ENCODE measurements at regions not wholly inside any gene's neighbourhood (a gene's known extent, or its start where the extent isn't known, plus 50 kb on each side); places are given as distances from the start of the nearest gene placed in this dataset.
"Not testable (repeated sequence)": the region's sequence is repeated elsewhere in the genome, so short reads cannot be mapped to it uniquely, and the experiment has no call there.

DNA sequence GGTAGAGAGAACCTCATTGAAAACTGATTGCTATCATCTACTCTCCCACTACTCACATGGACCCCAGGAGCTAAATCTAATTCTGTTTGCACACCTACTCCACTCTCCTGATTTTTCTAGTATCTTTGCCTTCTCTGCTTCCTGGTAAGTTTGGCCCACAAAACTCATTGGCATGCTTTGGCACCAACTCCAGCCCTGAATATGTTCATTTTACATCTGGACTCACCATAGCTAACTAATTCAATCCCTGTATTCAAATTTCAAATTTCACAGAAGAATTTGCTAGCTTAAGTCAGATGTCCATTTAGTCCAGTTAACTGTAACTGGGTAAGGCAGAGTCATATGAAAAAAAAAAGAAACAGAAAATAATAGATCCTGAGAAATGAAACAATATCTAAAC is 442.1 kb downstream of the SUCLG1 start:
- Mint-ChIP-seq H3K4me3 (no peak overlapping the region), H3K36me3 (ENCODE audit: low read depth) (no peaks in the 10 kb centered on the region), H3K4me1 (no peaks in the 10 kb centered on the region), H3K27me3 (no peaks in the 10 kb centered on the region), H3K9me3 (no peaks in the 10 kb centered on the region), H3K27ac (no peak overlapping the region)
- intact Hi-C loops (cut with micrococcal nuclease), result no loop called here
- DNase-seq, result no peak

DNA sequence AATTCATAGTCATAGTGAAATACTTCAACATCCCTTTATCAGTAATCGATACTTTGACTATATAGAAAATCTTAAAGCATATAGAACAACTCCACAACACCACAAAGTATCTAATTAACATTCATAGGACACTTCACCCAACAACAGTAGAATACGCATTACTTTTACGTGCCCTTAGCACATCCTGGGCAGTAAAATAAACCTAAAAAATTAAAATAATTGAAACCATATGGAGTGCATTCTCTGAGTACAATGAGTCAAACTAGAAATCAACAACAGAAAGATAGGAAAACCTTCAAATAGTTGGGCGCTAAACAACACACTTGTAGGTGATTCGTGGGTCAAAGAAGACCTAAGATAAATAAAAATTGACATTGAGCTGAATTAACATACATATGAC is 442.9 kb downstream of the SUCLG1 start:
- peaks cover 2% of the 10 kb centered on the region for H3K27me3 Mint-ChIP-seq
- no peaks in the 10 kb centered on the region for H3K4me1 Mint-ChIP-seq
- no peaks in the 10 kb centered on the region for H3K36me3 Mint-ChIP-seq (ENCODE audit: low read depth)
- no peak overlapping the region for H3K27ac Mint-ChIP-seq
- DNase-seq, result no peak
- no peak overlapping the region for H3K4me3 Mint-ChIP-seq
- intact Hi-C loops (cut with micrococcal nuclease), result no loop called here
- H3K9me3 Mint-ChIP-seq, result no peaks in the 10 kb centered on the region

DNA sequence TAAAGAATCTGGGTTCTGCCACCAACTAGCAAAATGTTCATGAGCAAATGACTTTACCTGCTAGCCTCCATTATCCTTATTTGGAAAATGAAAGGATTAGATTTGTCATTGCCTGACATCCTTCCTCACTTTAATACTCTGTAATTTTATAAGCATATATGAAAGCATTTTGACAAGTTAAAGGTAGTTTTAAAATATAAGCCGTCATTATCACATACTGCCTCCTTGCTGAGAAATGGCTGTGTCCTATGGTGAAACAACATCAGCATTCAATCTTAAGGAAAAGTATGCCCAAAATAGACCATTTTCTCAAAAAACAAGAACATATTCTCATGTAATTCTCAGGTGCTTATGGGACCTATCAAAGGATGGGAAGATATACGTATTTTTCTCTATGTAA is 461.2 kb downstream of the SUCLG1 start:
- Mint-ChIP-seq H3K27ac (no peak overlapping the region), H3K4me3 (no peak overlapping the region), H3K9me3 (no peaks in the 10 kb centered on the region), H3K27me3 (peaks cover 1% of the 10 kb centered on the region), H3K36me3 (ENCODE audit: low read depth) (no peaks in the 10 kb centered on the region), H3K4me1 (no peaks in the 10 kb centered on the region)
- intact Hi-C loops (cut with micrococcal nuclease), result no loop called here
- DNase-seq, result no peak

DNA sequence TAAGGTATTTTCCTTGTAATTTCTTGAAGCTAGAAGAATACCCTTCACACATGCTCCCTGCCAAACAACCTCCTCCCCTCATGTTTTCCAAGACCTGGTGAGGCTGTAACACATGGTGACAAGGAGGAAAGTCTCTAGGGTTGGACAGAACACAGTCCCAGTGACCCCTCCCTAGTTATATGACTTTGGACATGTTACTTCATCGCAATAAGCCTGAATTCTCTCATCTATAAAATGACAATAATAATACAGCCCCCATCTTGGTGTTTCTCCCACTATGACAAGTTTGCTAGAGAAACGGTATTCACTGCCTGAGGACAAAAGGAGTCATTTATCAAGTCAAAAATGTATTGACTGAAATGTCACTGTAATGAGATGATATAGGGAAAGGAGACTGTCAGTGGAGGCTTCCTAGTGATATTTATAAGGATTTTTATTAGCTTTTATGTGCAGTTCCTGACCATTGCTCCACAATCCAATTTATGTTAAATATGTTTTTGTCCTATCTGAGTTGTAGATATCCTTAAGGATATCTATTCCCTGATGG is 464.4 kb downstream of the SUCLG1 start:
- Mint-ChIP-seq H3K4me1 (no peaks in the 10 kb centered on the region), H3K27me3 (peaks cover 1% of the 10 kb centered on the region), H3K4me3 (no peak overlapping the region), H3K9me3 (peaks cover 4% of the 10 kb centered on the region), H3K36me3 (ENCODE audit: low read depth) (no peaks in the 10 kb centered on the region), H3K27ac (no peak overlapping the region)
- intact Hi-C loops (cut with micrococcal nuclease), result no loop called here
- no peak for DNase-seq

DNA sequence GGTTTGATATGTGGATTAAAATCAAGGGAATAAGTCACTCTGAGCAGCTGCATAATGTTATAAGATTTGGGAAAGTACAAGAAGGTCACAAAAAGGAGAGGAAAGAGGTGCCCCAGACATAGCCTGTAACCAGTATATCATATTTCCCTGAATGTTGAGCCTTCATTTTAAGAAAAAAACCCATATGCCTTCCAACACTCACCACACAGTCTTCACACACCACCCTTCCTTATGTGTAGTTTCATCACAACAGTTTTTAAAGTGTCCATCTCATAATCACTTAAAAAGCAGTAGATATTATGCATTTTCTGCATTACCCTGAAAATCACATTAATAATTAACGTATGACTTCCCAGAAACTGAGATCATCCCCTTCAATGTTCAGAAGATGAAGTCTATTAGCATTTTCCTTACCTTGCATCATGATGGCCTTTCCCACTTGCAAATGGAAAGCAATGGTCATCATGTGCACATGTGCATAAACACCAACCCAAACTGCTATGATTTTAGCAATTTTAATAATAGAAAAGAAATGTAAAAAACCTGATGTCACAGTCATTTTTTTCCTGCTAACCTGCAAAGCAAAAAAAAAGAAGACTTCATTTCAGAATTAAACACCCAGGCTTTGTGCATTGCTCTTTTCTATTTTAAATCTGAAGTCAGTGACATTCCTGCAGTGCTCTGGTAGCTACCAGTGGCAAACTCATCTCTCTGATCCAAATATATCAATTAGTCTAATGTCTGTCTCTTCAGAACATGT is 465.0 kb downstream of the SUCLG1 start:
- Mint-ChIP-seq H3K27ac (no peak overlapping the region), H3K4me1 (no peaks in the 10 kb centered on the region), H3K36me3 (ENCODE audit: low read depth) (no peaks in the 10 kb centered on the region), H3K4me3 (no peak overlapping the region), H3K9me3 (peaks cover 4% of the 10 kb centered on the region), H3K27me3 (peaks cover 1% of the 10 kb centered on the region)
- intact Hi-C loops (cut with micrococcal nuclease), result no loop called here
- DNase-seq, result no peak

DNA sequence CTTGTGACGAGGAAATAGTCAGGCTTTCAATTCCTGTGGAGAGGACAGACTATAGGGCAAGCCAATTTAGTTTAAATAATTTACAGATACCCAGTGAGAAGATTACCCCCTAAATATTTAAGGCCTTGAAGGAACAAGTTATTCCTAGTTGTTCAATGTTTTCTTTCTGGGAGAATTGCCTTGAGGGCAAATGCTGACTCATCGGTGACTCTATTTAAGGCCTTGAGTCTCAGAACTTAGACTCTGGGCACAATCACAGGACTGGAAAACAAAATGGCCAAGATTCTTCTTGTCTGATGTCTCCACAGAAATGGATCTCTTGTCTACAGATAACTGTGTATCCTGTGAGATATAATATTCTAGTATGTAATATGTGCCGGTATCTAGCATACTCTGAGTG is 467.1 kb downstream of the SUCLG1 start:
- Mint-ChIP-seq H3K36me3 (ENCODE audit: low read depth) (no peaks in the 10 kb centered on the region), H3K4me3 (no peak overlapping the region), H3K4me1 (no peaks in the 10 kb centered on the region), H3K27me3 (peaks cover 1% of the 10 kb centered on the region), H3K9me3 (peaks cover 4% of the 10 kb centered on the region), H3K27ac (no peak overlapping the region)
- no peak for DNase-seq
- intact Hi-C loops (cut with micrococcal nuclease), result no loop called here

DNA sequence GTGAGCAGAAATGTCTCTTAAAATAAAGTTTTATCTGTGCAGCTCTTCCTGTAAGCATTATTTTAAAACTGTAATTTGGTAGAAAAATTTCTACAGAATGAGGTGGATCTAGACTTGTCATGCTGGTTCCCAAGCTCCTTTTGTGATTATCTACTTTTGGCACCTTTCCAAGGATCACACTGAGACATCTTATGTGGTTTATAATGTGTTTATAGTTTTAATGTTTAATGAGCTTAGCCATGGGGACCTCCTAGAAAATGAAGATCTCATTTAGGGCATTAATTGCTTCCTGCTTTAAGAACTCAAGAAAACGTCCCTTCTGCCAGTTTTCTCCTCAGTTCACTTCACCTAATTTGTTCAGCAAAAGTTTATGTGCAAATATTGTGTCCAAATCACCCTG is 468.4 kb downstream of the SUCLG1 start:
- H3K4me3 Mint-ChIP-seq, result no peak overlapping the region
- no peak for DNase-seq
- H3K27ac Mint-ChIP-seq, result no peak overlapping the region
- peaks cover 1% of the 10 kb centered on the region for H3K27me3 Mint-ChIP-seq
- peaks cover 4% of the 10 kb centered on the region for H3K9me3 Mint-ChIP-seq
- H3K4me1 Mint-ChIP-seq, result no peaks in the 10 kb centered on the region
- no peaks in the 10 kb centered on the region for H3K36me3 Mint-ChIP-seq (ENCODE audit: low read depth)
- intact Hi-C loops (cut with micrococcal nuclease), result no loop called here

DNA sequence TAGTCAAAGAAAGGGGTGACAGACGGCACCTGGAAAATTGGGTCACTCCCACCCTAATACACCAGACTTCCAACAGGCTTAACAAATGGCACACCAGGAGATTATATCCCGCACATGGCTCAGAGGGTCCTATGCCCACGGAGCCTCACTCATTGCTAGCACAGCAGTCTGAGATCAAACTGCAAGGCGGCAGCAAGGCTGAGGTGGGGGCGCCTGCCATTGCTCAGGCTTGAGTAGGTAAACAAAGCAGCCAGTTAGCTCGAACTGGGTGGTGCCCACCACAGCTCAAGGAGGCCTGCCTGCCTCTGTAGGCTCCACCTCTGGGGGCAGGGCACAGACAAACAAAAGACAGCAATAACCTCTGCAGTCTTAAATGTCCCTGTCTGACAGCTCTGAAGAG is 482.5 kb downstream of the SUCLG1 start:
- H3K4me3 Mint-ChIP-seq; intact Hi-C loops (cut with micrococcal nuclease); H3K27me3 Mint-ChIP-seq; H3K27ac Mint-ChIP-seq; H3K9me3 Mint-ChIP-seq; DNase-seq; H3K36me3 Mint-ChIP-seq (ENCODE audit: low read depth); H3K4me1 Mint-ChIP-seq: not testable (repeated sequence)

DNA sequence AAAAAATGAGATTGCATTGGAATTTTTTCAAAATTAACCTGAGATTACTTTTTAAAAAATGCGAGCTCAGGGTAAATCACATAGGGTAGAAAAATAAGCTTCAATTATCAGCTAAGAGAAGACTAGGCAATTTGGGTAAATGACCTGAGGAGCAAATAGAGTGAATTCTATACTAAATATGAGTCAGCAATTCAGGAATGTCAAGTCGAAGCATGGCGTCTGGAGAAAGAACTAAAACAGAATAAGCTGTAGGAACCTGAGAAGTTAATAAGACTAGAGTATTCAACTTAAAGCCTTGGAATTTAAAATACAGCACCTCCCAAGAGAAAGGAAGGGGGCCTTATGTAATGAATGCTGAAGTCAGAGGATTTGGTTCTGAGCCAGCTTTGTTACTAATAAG is 487.0 kb downstream of the SUCLG1 start:
- Mint-ChIP-seq H3K9me3 (no peaks in the 10 kb centered on the region), H3K27me3 (no peaks in the 10 kb centered on the region), H3K4me3 (no peak overlapping the region), H3K27ac (no peak overlapping the region), H3K36me3 (ENCODE audit: low read depth) (no peaks in the 10 kb centered on the region), H3K4me1 (no peaks in the 10 kb centered on the region)
- intact Hi-C loops (cut with micrococcal nuclease), result no loop called here
- DNase-seq, result no peak

DNA sequence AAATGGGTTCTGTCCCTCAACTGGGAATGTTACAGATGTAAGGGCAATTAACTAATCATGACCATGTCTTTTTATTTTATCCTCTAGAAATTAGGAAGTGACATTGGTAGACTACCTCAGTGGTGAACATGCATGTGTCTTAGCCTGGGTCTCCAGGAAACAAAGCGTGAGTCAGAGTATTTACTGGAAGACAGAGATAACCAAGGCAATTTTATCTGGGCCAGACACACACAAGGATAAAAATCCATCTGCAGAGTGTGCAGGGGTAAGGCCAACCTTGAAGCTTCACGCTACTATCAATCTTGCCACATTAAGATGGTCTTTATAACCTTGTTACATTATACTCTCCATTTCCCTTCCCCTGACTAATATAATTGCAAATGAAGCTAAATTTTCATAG is 487.5 kb downstream of the SUCLG1 start:
- H3K4me3 Mint-ChIP-seq, result no peak overlapping the region
- H3K27me3 Mint-ChIP-seq, result no peaks in the 10 kb centered on the region
- intact Hi-C loops (cut with micrococcal nuclease), result no loop called here
- no peaks in the 10 kb centered on the region for H3K9me3 Mint-ChIP-seq
- no peaks in the 10 kb centered on the region for H3K4me1 Mint-ChIP-seq
- H3K27ac Mint-ChIP-seq, result no peak overlapping the region
- no peak for DNase-seq
- H3K36me3 Mint-ChIP-seq (ENCODE audit: low read depth), result no peaks in the 10 kb centered on the region

DNA sequence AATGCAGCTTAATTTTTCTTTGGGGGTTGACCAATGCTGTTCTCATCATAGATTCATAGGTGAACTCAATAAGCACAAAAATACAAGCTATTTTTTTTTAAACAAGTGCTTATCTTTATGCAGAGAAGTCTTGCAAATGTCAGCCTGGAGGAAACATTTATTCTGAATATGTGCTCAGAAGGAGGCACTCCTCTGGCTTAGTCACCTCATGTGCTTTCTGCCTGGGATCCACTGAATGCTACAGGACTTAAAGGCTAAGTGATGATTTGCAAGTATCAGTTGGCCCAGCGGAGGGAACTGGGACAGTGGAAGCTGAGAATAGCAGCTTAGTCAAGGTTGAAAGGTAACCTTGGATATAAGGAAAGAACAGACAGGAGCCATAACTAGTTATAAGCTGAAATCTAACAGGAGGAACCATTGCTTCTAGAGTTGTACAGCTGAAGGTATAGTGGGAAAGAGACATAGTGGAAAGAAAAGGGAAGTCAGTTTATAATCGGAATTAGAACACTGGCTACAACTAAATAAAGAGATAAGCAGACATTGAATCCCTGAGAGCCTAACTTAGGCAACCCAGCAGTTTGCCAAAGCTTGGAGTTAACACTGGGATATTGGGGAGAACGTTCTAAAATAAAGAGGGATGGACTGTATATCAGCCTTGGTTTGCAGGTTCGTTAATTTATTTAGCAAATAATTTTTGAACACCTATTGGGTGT is 488.7 kb downstream of the SUCLG1 start:
- Mint-ChIP-seq H3K27ac (no peak overlapping the region), H3K4me3 (no peak overlapping the region), H3K36me3 (ENCODE audit: low read depth) (no peaks in the 10 kb centered on the region), H3K27me3 (no peaks in the 10 kb centered on the region), H3K4me1 (no peaks in the 10 kb centered on the region), H3K9me3 (no peaks in the 10 kb centered on the region)
- no peak for DNase-seq
- intact Hi-C loops (cut with micrococcal nuclease), result no loop called here

DNA sequence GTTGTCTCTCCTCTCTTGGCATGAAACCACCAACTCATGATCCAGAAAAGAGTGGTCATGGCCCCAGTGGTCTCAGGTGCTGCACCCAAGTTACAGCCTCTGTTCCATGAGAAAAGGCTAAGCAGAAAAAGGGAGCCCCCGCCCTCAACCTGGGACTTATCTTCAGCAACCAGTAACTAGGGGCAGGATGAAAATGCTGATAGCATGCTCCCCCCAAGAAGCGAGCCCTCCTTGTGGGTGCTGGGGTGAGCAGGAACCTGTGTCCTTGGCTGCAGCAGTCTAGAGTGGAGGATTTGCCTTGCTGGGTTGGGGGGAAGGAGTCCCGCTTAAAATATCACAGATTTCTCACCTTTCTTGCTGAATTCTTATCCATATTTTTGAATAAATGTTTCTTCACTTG is 490.0 kb downstream of the SUCLG1 start:
- H3K4me3 Mint-ChIP-seq, result no peak overlapping the region
- intact Hi-C loops (cut with micrococcal nuclease), result no loop called here
- H3K9me3 Mint-ChIP-seq, result no peaks in the 10 kb centered on the region
- no peaks in the 10 kb centered on the region for H3K4me1 Mint-ChIP-seq
- H3K27ac Mint-ChIP-seq, result no peak overlapping the region
- DNase-seq, result no peak
- no peaks in the 10 kb centered on the region for H3K27me3 Mint-ChIP-seq
- H3K36me3 Mint-ChIP-seq (ENCODE audit: low read depth), result no peaks in the 10 kb centered on the region

DNA sequence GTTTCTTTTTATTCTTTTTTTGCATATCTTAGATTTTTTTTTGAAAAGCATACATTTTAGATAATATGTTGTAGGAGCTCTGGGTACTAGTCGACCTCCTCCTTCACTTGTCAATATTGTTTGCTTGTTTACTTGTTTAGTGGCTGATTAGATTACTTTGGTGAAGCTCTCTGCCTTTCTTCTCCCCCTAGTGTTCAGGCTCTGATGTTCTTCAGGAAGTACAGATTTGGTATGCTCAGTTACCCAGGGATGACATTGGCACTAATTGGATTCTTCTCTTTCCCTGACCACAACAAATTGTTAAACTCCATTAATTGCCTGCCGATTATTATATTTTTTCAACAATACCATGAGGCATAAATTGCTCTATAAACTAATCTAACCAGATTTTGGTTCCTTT is 491.2 kb downstream of the SUCLG1 start:
- no peaks in the 10 kb centered on the region for H3K4me1 Mint-ChIP-seq
- H3K9me3 Mint-ChIP-seq, result no peaks in the 10 kb centered on the region
- H3K4me3 Mint-ChIP-seq, result no peak overlapping the region
- DNase-seq, result no peak
- intact Hi-C loops (cut with micrococcal nuclease), result no loop called here
- no peaks in the 10 kb centered on the region for H3K36me3 Mint-ChIP-seq (ENCODE audit: low read depth)
- no peaks in the 10 kb centered on the region for H3K27me3 Mint-ChIP-seq
- no peak overlapping the region for H3K27ac Mint-ChIP-seq

DNA sequence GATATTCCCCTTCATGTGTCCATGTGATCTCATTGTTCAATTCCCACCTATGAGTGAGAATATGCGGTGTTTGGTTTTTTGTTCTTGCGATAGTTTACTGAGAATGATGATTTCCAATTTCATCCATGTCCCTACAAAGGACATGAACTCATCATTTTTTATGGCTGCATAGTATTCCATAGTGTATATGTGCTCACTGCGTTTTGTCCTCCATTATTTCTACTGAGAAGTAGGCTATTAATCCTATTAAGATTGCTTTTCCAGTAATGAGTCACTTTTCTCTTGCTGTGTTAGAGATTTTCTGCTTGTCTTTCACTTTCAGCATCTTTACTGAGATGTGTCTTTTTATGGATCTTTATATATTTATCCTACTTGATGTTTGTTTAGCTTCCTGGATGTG is 492.1 kb downstream of the SUCLG1 start:
- intact Hi-C loops (cut with micrococcal nuclease); H3K27me3 Mint-ChIP-seq; H3K4me1 Mint-ChIP-seq; H3K4me3 Mint-ChIP-seq; H3K36me3 Mint-ChIP-seq (ENCODE audit: low read depth); H3K27ac Mint-ChIP-seq; DNase-seq; H3K9me3 Mint-ChIP-seq: not testable (repeated sequence)

All from activated CD4-positive, alpha-beta T cell treated with anti-CD3 and anti-CD28 coated beads, Interleukin-2, amount 10 ng/mL, durations not matched to agents 24 days and 14 days (primary cell).